NCI-H2029 treated with DMSO at 0.1 percent for 48 hours (cell line): ENCODE measurements at regions not wholly inside any gene's neighbourhood (a gene's known extent, or its start where the extent isn't known, plus 50 kb on each side); places are given as distances from the start of the nearest gene placed in this dataset.

ENCODE experiments used
- DNase-seq: peaks from one replicate; lab custom pipeline; 2025; lab: John Stamatoyannopoulos, UW

- no peak for DNase-seq
These were observed 278.4 kb upstream of the ZPLD1 start for GRCh38 chr3:102156426-102156825.

- no peak for DNase-seq
These were observed 276.6 kb upstream of the ZPLD1 start for GRCh38 chr3:102158080-102158740.

DNA sequence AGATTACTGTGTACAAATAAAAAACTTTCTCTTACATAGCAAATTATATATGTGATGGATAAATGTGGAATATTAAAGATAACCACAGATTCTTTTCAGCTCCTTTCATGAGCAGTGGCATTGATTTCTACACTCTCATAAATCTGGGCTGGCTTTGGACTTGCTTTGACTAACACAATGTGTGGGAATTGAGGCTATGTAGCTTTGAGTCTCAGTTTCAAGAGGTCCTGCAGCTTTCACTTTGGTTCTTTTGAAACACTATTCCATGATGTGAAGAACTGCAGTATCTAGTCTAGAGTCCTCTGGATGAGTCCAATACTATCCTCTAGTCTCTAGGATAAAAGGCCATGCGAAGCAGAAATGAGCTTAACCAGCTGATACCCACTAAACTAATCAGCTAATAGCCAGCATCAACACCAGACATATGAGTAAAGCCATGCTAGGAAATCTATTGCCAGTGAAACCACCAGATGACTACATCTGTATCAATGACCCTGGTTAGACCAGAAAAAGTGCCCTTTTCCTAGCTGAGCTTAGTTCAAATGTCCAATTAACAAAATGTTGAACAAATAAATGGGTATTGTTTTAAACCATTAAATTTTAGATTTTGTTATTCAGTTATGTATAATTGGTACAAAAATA, 274.9 kb upstream of the ZPLD1 start:
- DNase-seq, result no peak

- no peak for DNase-seq
These were observed 273.3 kb upstream of the ZPLD1 start for GRCh38 chr3:102161384-102162006.

GRCh38 chr3:102162251-102162650, 272.6 kb upstream of the ZPLD1 start:
- DNase-seq, result no peak

DNA sequence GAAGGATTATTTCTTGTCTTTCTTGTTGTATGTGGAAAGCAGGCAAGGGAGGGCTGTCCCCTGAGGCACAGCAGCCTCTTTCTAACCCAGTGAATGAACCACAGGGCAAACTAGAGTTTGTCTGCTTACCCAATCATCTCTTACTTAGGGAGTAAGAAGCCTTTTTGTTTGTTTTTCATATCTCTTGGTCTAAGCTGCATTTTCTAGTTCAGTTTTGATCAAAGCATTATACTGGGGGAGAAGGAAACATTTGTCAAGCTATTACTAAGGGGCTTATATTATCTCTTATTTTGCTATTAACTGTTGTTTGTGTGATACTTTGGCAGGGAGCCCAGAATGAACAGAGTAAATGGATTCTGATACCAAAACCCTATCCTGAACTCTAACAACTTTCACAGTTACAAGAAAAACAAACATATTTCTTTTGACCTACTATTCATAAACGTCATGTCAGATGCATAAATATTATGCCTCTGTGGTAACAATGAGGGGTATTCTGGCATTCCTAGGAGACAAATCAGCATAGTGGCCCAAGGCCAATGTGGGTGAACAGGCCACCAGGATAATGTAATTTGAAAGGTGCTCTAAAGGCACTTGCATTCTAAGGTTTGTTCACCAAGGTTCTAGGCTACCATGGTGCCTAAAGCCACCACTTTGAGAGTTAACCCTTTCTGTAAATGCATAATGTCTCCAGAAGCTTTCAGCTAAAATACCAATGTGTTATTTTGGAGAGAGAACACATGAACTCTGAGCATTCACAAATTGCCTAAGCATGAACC, 271.6 kb upstream of the ZPLD1 start:
- no peak for DNase-seq

DNA sequence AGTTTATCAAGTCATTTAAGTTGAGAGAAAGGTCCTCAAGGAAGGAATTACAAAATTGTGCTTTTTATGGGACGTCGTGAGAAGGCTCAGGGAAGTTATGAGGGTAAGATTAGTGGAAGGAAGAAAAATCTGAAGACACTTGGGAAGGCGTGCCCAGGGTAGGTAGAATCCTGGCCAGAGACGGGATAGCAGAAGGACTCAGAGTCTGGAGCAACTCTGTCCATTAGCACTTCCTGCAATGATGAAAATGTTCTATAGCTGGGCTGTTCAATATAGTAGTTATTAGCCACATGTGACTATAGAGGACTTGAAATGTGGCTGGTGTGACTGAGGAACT, 271.0 kb upstream of the ZPLD1 start:
- DNase-seq, result no peak

GRCh38 chr3:102165367-102165766, 269.4 kb upstream of the ZPLD1 start:
- no peak for DNase-seq

DNA sequence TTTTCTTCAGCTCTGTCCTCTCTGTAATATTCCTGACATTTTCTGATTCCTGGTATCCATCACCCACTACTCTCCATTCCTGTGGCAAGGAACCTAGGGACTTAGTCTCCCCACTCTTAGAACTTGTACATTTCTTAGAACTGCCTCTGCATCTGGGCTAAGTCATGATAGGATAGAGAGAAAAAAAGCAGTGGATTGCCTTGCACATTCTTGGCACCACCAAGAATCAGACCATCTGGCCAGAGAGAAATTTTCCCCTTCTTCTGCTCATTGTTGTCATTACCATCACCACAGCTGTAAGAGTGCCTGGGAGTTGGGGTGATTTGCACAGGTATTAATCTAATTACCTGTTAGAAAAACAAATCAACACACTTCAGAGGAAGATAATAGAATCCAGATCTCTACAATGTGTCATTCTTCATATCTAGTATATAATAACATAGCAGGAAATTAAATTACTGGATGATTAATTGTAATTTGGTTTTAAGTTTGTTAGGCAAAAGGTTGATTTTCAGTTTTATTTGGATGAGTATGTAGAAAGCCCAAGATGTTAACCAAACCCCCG, 264.8 kb upstream of the ZPLD1 start:
- DNase-seq, result no peak

DNA sequence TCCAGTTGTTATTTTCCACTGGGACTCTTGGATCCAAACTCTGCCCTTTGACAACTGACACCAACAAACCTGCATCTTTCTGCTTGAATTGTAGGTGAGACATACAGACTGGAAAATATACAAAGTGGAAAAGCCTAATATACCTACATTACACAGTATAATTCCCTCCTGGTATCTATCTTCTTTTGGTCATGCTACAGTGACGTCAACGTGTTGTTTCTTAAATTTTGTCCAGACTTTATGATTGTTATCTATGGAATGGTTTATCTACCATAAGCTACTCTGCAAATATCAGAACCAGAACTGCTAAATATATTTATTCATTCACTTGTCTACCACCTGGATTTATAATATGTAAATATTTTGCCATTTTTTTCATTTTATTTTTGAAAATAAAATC, 264.3 kb upstream of the ZPLD1 start:
- no peak for DNase-seq

DNA sequence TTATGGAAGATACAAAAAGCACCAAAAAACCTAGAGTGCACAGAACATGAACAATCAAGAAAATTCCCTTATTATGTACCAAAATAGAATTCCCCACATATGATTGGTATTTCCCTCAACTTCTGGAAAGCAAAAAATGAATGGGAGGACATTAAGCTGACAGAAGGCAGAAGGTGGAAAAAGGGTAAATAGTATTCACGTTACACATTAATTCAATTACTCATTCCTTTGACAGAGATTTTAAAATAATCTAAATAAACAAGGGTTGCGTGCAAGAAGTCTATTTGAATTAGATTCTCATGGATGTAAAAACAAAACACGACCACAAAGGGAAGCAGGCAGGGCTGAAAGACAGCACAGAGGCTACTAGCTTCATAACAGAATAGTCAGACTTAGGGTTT, 260.5 kb upstream of the ZPLD1 start:
- no peak for DNase-seq

DNA sequence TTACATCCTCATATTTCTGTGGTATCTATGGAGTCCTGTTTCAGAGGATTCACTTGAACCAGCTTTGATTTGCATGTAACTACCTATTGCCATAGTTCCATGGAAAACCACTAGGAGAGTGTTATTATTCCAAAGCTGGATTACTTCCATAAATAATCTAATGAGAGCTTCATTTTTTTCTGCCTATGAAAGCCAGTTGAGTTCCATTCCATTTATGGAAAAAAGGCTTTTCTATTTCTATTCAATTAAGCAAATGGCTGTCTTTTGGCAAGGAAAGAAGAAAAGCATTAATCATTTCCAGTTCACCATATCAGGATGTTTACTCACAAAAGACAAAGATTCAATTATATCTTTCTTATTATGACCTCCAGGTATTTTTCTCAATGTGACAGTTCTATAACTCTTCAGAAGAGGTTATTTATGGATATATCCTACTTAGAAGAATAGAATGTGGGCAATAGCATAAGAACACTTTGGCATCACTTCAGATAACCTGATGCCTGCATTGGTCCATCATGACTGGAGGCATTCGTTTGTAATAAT, 259.9 kb upstream of the ZPLD1 start:
- DNase-seq, result no peak

DNA sequence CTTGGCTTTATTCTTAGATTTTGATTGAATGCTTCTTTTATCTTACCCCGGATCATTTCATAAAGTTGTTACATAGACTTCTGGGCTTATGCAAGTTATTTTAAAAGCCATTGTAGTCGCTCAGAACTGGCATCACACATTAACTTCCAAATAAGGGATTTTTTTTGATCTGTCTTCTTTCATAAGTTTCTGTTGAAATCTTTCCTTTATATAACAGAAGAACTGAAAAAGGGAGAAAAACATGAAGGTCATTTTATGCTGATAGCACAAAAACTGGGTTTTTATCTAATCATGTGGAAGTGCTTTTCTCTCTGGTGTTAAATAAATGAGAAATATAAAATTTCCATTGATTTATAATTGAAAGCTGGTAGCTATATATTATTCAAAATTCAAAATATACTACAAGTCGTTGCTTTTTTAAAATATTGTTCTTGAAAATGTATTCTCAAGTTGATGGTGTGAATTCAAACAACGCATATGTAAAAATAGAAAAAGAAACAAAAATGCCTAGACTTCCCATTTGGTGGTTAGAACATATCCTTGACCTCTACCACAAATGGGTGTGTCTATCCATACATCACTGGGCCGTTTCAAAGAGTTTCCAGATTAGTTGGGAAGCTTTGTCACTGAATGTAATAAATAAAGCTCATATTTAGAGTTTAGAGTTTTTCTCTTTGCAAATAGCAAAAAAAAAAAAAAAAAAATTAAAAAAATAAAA, 258.3 kb upstream of the ZPLD1 start:
- DNase-seq, result no peak

DNA sequence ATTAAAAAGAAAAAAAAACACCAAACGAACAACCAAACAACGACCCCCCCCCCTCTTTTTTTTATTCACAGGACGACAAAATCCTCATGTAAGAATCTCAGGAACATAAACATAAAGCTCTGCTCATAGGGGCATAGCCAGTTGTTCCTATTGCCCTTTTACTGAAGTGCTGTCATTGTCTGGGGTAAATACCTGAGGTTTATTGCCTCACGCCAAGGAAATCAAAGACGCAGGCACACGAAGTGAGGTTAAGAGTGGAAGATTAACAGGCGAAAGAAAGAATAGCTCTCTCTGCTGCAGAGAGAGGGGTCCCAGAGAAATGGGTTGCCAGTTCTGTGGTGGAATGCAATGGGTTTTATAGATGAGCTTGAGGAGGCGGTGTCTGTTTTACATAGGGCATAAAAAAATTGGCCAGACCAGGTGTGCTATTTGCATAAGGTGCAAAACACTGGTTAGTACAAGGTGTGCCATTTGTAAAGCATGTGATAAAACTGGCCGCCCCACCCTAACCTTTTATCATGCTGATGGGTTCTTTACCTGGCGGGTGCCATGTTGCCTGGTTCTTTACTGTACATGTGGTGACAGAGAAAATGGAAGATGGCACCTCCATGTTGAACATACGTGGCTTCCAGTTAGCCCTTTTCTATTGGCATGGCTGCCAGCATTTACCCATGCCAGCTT, 257.6 kb upstream of the ZPLD1 start:
- DNase-seq, result no peak

GRCh38 chr3:102178817-102179216, 256.0 kb upstream of the ZPLD1 start:
- DNase-seq, result no peak

- DNase-seq, result no peak
These were observed 255.3 kb upstream of the ZPLD1 start for GRCh38 chr3:102179326-102180177.

GRCh38 chr3:102180280-102180931, 254.4 kb upstream of the ZPLD1 start:
- DNase-seq, result no peak

DNA sequence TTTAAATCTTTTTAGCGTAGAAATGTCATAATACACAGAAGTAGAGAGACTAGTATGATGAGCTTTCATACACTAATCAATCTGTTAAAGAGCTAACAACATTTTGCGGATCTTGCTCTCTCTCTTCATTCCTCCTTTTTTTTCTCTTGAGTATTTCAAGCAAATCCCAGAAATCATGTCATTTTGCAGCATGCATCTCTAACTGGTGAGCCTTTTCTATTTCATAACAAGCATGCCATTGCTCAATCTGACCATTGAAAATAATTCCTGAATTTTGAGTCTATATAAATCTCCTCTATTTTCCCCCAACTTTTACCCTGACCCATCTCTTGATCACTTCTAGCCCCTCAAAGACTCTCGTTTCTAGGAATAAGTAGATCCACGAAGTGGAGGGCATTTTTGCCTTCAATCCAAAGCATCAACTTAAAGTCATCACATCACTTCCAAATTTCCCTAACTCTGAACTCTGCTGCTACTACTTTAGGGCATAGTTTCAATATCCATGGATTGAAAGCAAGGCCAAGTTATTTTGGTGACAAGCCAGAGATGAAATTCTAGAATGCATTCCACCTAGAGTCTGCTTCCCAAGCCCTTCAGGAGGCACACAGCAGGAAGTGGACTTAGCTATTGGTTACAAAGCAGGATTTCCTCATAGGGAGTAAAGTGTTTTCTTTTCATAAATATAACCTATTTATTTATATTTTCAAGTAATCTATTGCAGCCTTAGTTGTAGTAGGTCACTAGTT, 253.5 kb upstream of the ZPLD1 start:
- no peak for DNase-seq

DNA sequence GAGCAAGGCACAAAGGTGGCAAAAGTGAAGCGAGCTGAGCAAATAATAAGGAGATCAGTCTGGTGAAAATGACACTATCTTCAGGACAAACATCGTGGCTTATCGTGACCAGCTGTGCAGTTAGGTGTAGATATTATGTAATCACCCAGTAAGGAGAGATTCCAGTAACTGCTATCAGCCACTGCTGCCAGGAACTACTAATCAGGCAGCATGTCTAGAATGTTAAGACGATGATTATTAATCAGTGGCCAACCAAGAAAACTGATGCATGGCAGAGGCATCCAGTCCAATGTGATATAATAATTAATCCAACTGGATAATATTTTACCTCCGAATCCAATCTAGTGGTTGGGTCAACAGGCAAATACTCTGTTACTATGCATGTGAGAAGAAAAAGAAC, 252.7 kb upstream of the ZPLD1 start:
- no peak for DNase-seq
